Astrocyte of the cerebellum (primary cell): ENCODE measurements at regions not wholly inside any gene's neighbourhood (a gene's known extent, or its start where the extent isn't known, plus 50 kb on each side); places are given as distances from the start of the nearest gene placed in this dataset.

Source experiments
- DNase-seq: peaks from one replicate; pipeline ENCODE4 v3.0.0-alpha.2; 2011; ENCODE audit warnings: low read depth
- H3K4me3 ChIP-seq: 2 replicates; pipeline ENCODE4 v1.5.1; 2011; ENCODE audit warnings: mild to moderate bottlenecking, low read depth, low read length, moderate library complexity
- CTCF ChIP-seq: IDR thresholded peaks from 2 replicates; pipeline ENCODE4 v1.5.1; 2012; ENCODE audit warnings: low read length, low read depth, moderate library complexity, mild to moderate bottlenecking; ENCODE audit errors: missing control alignments
- in situ Hi-C: cut with HindIII; loops from 2 replicates; pipeline ENCODE4 v1.10.0; 2017; ENCODE audit warnings: low sequenced_read_pairs

- DNase-seq, result peak; percentile 70
- no peak overlapping the region for H3K4me3 ChIP-seq
- in situ Hi-C loops, result no loop called here
- TF ChIP-seq CTCF, result no peak
Observed at GRCh38 chr12:78530100-78530765, 334.3 kb upstream of the SYT1 start.

DNA sequence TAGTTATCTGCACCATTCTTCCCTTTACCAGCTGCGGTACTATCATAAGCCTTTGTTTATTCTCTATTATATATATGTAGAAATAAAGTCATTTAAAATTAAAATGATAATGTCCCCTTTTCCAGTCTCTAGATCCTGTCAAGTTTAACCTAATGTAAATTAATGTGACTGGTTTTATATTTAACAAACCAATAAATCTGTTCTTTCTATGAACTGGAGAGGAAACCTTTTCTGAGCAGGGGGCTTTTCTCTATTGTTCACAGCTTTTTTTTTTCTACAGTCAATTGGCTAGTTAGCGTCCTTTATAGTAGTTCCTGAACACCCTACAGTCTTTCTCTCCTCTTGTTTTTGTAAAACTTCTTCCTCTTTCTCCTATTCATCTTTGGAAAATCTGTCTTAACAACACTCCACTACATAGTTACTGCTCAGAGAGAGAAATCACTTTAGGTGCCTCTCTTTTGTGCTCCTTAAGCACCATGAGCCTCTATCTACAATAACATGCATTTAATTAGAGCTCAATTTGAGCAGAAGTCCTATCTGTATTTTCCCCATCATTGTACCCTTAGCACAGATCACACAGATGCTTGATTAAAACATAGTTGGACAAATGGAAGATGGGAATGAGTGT is 332.6 kb upstream of the SYT1 start:
- no peak for TF ChIP-seq CTCF
- no peak overlapping the region for H3K4me3 ChIP-seq
- DNase-seq, result no peak
- in situ Hi-C loops, result no loop called here

GRCh38 chr12:78534311-78534710 is 330.3 kb upstream of the SYT1 start:
- no peak for DNase-seq
- no peak overlapping the region for H3K4me3 ChIP-seq
- in situ Hi-C loops, result no loop called here
- TF ChIP-seq CTCF, result no peak

- no peak for TF ChIP-seq CTCF
- in situ Hi-C loops, result no loop called here
- no peak for DNase-seq
- no peak overlapping the region for H3K4me3 ChIP-seq
Observed at GRCh38 chr12:78540606-78541336, 323.8 kb upstream of the SYT1 start.

DNA sequence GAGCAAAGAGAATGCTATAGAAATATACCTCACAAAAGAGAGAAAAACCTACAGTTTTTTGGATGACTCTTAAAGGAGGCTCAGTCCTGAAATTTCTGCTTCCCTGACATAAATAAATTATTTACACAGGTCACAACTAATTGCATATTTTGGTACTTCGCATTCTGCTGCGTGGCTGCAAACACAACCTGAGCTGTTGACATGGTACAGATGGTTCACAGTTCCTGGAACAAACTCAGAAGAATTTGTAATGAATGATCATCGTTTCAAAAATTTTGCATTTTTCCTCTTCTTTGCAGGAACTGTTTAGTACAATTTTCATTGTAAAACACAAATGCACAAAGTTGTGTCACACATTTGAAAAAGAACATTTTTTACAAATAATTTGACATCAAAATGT is 313.7 kb upstream of the SYT1 start:
- H3K4me3 ChIP-seq, result no peak overlapping the region
- no peak for TF ChIP-seq CTCF
- in situ Hi-C loops, result no loop called here
- no peak for DNase-seq

GRCh38 chr12:78555802-78556201 is 308.8 kb upstream of the SYT1 start:
- H3K4me3 ChIP-seq, result no peak overlapping the region
- TF ChIP-seq CTCF, result no peak
- in situ Hi-C loops, result no loop called here
- no peak for DNase-seq
